HG03045 (cell line): ENCODE measurements at regions not wholly inside any gene's neighbourhood (a gene's known extent, or its start where the extent isn't known, plus 50 kb on each side); places are given as distances from the start of the nearest gene placed in this dataset.
"Not testable (repeated sequence)": the region's sequence is repeated elsewhere in the genome, so short reads cannot be mapped to it uniquely, and the experiment has no call there.

Source experiments
- ATAC-seq: cut with Tn5 transposase; IDR thresholded peaks from one replicate; pipeline ENCODE4 v1.9.1; 2021; ENCODE audit warnings: mild to moderate bottlenecking, moderate library complexity; ENCODE audit not compliant: unreplicated experiment

- ATAC-seq, result no peak
Observed at GRCh38 chr18:29780816-29781215, 1261.7 kb downstream of the DSC3 start.

- ATAC-seq, result no peak
Observed at GRCh38 chr18:29779096-29779495, 1263.4 kb downstream of the DSC3 start.

GRCh38 chr18:29753379-29753778, 1289.2 kb downstream of the DSC3 start:
- ATAC-seq, result no peak

- ATAC-seq, result no peak
Observed at GRCh38 chr18:29749704-29750103, 1292.8 kb downstream of the DSC3 start.

GRCh38 chr18:29741461-29741860, 1301.1 kb downstream of the DSC3 start:
- no peak for ATAC-seq

- no peak for ATAC-seq
Observed at GRCh38 chr18:29737620-29738019, 1304.9 kb downstream of the DSC3 start.

GRCh38 chr18:29737190-29737589, 1305.4 kb downstream of the DSC3 start:
- no peak for ATAC-seq

GRCh38 chr18:29730073-29730472, 1312.5 kb downstream of the DSC3 start:
- no peak for ATAC-seq

GRCh38 chr18:29726646-29727045, 1315.9 kb downstream of the DSC3 start:
- no peak for ATAC-seq

GRCh38 chr18:29723486-29723885, 1319.1 kb downstream of the DSC3 start:
- not testable (repeated sequence) for ATAC-seq

GRCh38 chr18:29715960-29716359, 1326.6 kb downstream of the DSC3 start:
- ATAC-seq, result not testable (repeated sequence)

- no peak for ATAC-seq
Observed at GRCh38 chr18:29712785-29713184, 1329.8 kb downstream of the DSC3 start.

GRCh38 chr18:29711932-29712331, 1330.6 kb downstream of the DSC3 start:
- ATAC-seq, result no peak

- ATAC-seq, result no peak
Observed at GRCh38 chr18:29693334-29693733, 1349.2 kb downstream of the DSC3 start.

- no peak for ATAC-seq
Observed at GRCh38 chr18:29681578-29681977, 1361.0 kb downstream of the DSC3 start.

GRCh38 chr18:29664278-29665036, 1378.1 kb downstream of the DSC3 start:
- no peak for ATAC-seq

- no peak for ATAC-seq
Observed at GRCh38 chr18:29661924-29662323, 1380.6 kb downstream of the DSC3 start.

- no peak for ATAC-seq
Observed at GRCh38 chr18:29660777-29661176, 1381.8 kb downstream of the DSC3 start.

GRCh38 chr18:29653671-29654215, 1388.8 kb downstream of the DSC3 start:
- ATAC-seq, result no peak

GRCh38 chr18:29652797-29653196, 1389.7 kb downstream of the DSC3 start:
- no peak for ATAC-seq

- ATAC-seq, result no peak
Observed at GRCh38 chr18:29651122-29651680, 1391.3 kb downstream of the DSC3 start.

- no peak for ATAC-seq
Observed at GRCh38 chr18:29648891-29649290, 1393.7 kb downstream of the DSC3 start.
